Transverse colon (tissue), 4 donors: ENCODE measurements at regions not wholly inside any gene's neighbourhood (a gene's known extent, or its start where the extent isn't known, plus 50 kb on each side); places are given as distances from the start of the nearest gene placed in this dataset.

ENCODE experiments used
- DNase-seq: peaks from one replicate; pipeline ENCODE4 v3.0.0-alpha.2; 2019
- H3K27ac ChIP-seq, 4 donors: fragments of 200-600 bp; sonication (generic); 2 replicates each; pipeline ENCODE4 v1.5.1; 2016 to 2018; ENCODE audit warnings: inconsistent platforms in 4 of 4
- H3K27me3 ChIP-seq: fragments of 200-600 bp; sonication (generic); 2 replicates; pipeline ENCODE4 v1.5.1; 2017; ENCODE audit warnings: inconsistent platforms
- H3K36me3 ChIP-seq, 4 donors: fragments of 200-600 bp; sonication (generic); 2 replicates each; pipeline ENCODE4 v1.5.1; 2017 to 2019; ENCODE audit warnings: inconsistent platforms in 4 of 4
- H3K4me1 ChIP-seq, 4 donors: fragments of 200-600 bp; sonication (generic); 2 replicates each; pipeline ENCODE4 v1.5.1; 2017 to 2020; ENCODE audit warnings: inconsistent platforms in 4 of 4
- H3K4me3 ChIP-seq, 4 donors: fragments of 200-600 bp; sonication (generic); 1 replicate in 1 of 4; 2 replicates in 3 of 4; pipeline versions ENCODE4 v1.5.1 to v1.6.1; 2017 to 2019; ENCODE audit warnings: inconsistent platforms in 4 of 4
- H3K9me3 ChIP-seq, 2 donors: fragments of 200-600 bp; sonication (generic); 2 replicates each; pipeline ENCODE4 v1.5.1; 2017 to 2019; ENCODE audit warnings: inconsistent platforms in 2 of 2
- CTCF ChIP-seq, 5 experiments: fragments of 200-600 bp in 3 of 5; fragments of 450-650 bp in 2 of 5; sonication (generic) in 3 of 5; IDR thresholded peaks; 1 replicate in 2 of 5; 2 replicates in 3 of 5; pipeline ENCODE4 v1.5.1; 2016 to 2017; ENCODE audit warnings: antibody characterized with exemption in 5 of 5, inconsistent platforms in 3 of 5, mild to moderate bottlenecking in 2 of 5, moderate library complexity in 1 of 5
- EP300 ChIP-seq: sonication (generic); formaldehyde crosslinking; IDR thresholded peaks from one replicate; pipeline ENCODE4 v1.6.1; 2017; ENCODE audit warnings: antibody characterized with exemption, low read depth
- POLR2A ChIP-seq: fragments of 450-650 bp; IDR thresholded peaks from one replicate; pipeline ENCODE4 v1.6.1; 2016; ENCODE audit warnings: antibody characterized with exemption, mild to moderate bottlenecking, moderate library complexity
- POLR2AphosphoS5 ChIP-seq, 3 donors: sonication (generic); formaldehyde crosslinking; IDR thresholded peaks; one replicate each; pipeline ENCODE4 v1.6.1; 2016; ENCODE audit warnings: antibody characterized with exemption in 3 of 3
- WGBS, 2 donors: methylation state at CpG; one replicate each; pipeline ENCODE4 v1.1.5; 2018; ENCODE audit warnings: low coverage in 1 of 2; 5-methylcytosine and 5-hydroxymethylcytosine counted together
- in situ Hi-C, 4 donors: fragments of 200-750 bp; cut with MboI; loops; one replicate each; pipeline versions ENCODE4 v1.15.0 to v1.15.1; 2017; ENCODE audit warnings: low sequenced_read_pairs in 3 of 4, low pct_ligation_motif_present in 1 of 4, low pct_unique_long_range_greater_than_20kb in 1 of 4
- intact Hi-C: fragments of 100-400 bp; cut with DNase I; formaldehyde crosslinking; loops from one replicate; pipeline ENCODE4 v1.15.1; 2023; ENCODE audit warnings: low total_unique reads

- intact Hi-C loops = no loop called here
- 78 to 81% methylated on average over 4 to 7 of the region's 7 CpGs for WGBS, 2 donors
- no peak overlapping the region for H3K27ac ChIP-seq
- H3K9me3 ChIP-seq = no peaks in the 10 kb centered on the region
- no peaks in the 10 kb centered on the region for H3K4me1 ChIP-seq
- in situ Hi-C loops = no loop called here
- no peak for TF ChIP-seq CTCF (IDR thresholded peaks at IDR 0.05)
- TF ChIP-seq EP300 = no peak
- no peak for TF ChIP-seq POLR2A
- TF ChIP-seq POLR2AphosphoS5 (IDR thresholded peaks at IDR 0.05) = no peak
- no peaks in the 10 kb centered on the region for H3K36me3 ChIP-seq
- H3K27me3 ChIP-seq = no peaks in the 10 kb centered on the region
- H3K4me3 ChIP-seq = no peak overlapping the region
- no peak for DNase-seq
These were observed 106.4 kb upstream of the SSTR4 start for GRCh38 chr20:22928679-22929078.

- H3K27ac ChIP-seq = no peak overlapping the region
- H3K4me1 ChIP-seq = no peaks in the 10 kb centered on the region
- no peaks in the 10 kb centered on the region for H3K9me3 ChIP-seq
- intact Hi-C loops = no loop called here
- no peaks in the 10 kb centered on the region for H3K27me3 ChIP-seq
- TF ChIP-seq POLR2A (no peak), CTCF (IDR thresholded peaks at IDR 0.05) (no peak), POLR2AphosphoS5 (IDR thresholded peaks at IDR 0.05) (no peak), EP300 (no peak)
- H3K36me3 ChIP-seq = no peaks in the 10 kb centered on the region
- in situ Hi-C loops = no loop called here
- no peak overlapping the region for H3K4me3 ChIP-seq
- WGBS, 2 donors = 83% methylated on average over 2 of the region's 2 CpGs
- no peak for DNase-seq
These were observed 105.5 kb upstream of the SSTR4 start for GRCh38 chr20:22929661-22930060.

GRCh38 chr20:22931653-22932608, 103.2 kb upstream of the SSTR4 start:
- Histone ChIP-seq H3K27ac (no peak overlapping the region), H3K27me3 (no peaks in the 10 kb centered on the region), H3K4me3 (no peak overlapping the region), H3K9me3 (no peaks in the 10 kb centered on the region), H3K4me1 (no peaks in the 10 kb centered on the region), H3K36me3 (no peaks in the 10 kb centered on the region)
- DNase-seq = peak; percentile 13
- in situ Hi-C loops = no loop called here
- intact Hi-C loops = no loop called here
- TF ChIP-seq POLR2AphosphoS5 (IDR thresholded peaks at IDR 0.05) (no peak), EP300 (no peak), CTCF (IDR thresholded peaks at IDR 0.05) (no peak)
- WGBS, 2 donors = 43 to 47% methylated on average over 4 to 7 of the region's 7 CpGs

- Histone ChIP-seq H3K36me3 (no peaks in the 10 kb centered on the region), H3K27ac (no peak overlapping the region), H3K9me3 (no peaks in the 10 kb centered on the region), H3K4me1 (no peaks in the 10 kb centered on the region), H3K4me3 (no peak overlapping the region), H3K27me3 (no peaks in the 10 kb centered on the region)
- TF ChIP-seq POLR2A = no peak
- no peak for TF ChIP-seq CTCF (IDR thresholded peaks at IDR 0.05)
- no peak for TF ChIP-seq EP300
- TF ChIP-seq POLR2AphosphoS5 (IDR thresholded peaks at IDR 0.05) = no peak
- 26 to 49% methylated on average over 3 of the region's 3 CpGs for WGBS, 2 donors
- DNase-seq = no peak
- in situ Hi-C loops = no loop called here
- intact Hi-C loops = no loop called here
These were observed 95.9 kb upstream of the SSTR4 start for GRCh38 chr20:22939181-22939580.
